GM12892 (cell line): ENCODE measurements at regions not wholly inside any gene's neighbourhood (a gene's known extent, or its start where the extent isn't known, plus 50 kb on each side); places are given as distances from the start of the nearest gene placed in this dataset.

Experiments
- POLR2A ChIP-seq: IDR thresholded peaks from 2 replicates; pipeline ENCODE4 v1.6.1; 2011; ENCODE audit warnings: low read depth, low read length, control low read depth
- POLR2AphosphoS5 ChIP-seq: IDR thresholded peaks from 2 replicates; pipeline ENCODE4 v1.6.1; 2011; ENCODE audit warnings: low read depth, low read length, control low read depth
- TAF1 ChIP-seq: IDR thresholded peaks from 2 replicates; pipeline ENCODE4 v1.6.1; 2011; ENCODE audit warnings: low read depth, mild to moderate bottlenecking, control low read depth, low read length, borderline replicate concordance

GRCh38 chr2:21757805-21758430, 634.1 kb downstream of the TDRD15 start:
- TF ChIP-seq POLR2A (no peak), POLR2AphosphoS5 (no peak), TAF1 (no peak)
